ENCODE measurements at regions not wholly inside any gene's neighbourhood (a gene's known extent, or its start where the extent isn't known, plus 50 kb on each side); places are given as distances from the start of the nearest gene placed in this dataset.

DNA sequence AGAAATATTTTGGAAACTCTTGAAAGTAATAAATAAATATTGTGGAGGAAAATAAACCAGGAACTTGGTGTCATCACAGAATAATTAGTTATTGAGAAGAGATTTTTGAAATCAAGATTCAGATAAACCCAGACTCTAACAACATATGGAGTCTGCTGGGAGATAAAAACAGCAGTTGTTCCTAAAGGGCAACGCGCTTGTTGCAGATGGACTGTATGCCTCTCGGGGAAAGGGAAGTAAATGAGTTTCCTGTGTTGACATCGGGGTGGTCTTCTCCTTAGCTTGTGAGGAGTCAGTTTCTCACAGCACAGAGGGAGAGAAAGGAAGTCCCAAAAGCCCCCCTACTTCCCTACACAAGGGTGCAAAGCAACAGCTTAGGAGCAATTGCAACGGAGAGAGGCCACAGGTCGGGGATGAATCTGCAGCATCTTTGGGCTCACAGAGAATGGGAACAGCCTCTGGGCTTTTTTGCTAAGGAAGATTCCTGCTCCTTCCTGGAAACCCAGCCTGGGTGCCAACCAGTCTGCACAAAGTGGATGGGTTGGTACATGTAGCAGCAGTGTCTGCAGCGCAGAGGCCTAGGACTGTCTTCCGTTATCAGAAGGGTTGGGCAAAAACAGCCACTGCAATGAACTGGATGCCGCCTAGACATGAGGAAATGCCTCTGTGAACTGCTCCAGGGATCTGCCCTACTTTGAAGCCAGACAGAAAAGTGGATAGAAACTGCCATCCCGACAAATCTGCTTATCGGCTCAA lies 603.0 kb upstream of the NRSN1 start:
- Mint-ChIP-seq H3K4me1 (ENCODE audit: low read depth) (no peaks in the 10 kb centered on the region), H3K27me3 (no peaks in the 10 kb centered on the region), H3K36me3 (ENCODE audit: insufficient read depth) (no peaks in the 10 kb centered on the region), H3K4me3 (ENCODE audit: low read depth) (no peak overlapping the region), H3K27ac (no peak overlapping the region), H3K9me3 (ENCODE audit: low read depth) (no peaks in the 10 kb centered on the region)
- no peak for DNase-seq (ENCODE audit: low spot score, unreplicated experiment)
- TF ChIP-seq, protein P1, sequence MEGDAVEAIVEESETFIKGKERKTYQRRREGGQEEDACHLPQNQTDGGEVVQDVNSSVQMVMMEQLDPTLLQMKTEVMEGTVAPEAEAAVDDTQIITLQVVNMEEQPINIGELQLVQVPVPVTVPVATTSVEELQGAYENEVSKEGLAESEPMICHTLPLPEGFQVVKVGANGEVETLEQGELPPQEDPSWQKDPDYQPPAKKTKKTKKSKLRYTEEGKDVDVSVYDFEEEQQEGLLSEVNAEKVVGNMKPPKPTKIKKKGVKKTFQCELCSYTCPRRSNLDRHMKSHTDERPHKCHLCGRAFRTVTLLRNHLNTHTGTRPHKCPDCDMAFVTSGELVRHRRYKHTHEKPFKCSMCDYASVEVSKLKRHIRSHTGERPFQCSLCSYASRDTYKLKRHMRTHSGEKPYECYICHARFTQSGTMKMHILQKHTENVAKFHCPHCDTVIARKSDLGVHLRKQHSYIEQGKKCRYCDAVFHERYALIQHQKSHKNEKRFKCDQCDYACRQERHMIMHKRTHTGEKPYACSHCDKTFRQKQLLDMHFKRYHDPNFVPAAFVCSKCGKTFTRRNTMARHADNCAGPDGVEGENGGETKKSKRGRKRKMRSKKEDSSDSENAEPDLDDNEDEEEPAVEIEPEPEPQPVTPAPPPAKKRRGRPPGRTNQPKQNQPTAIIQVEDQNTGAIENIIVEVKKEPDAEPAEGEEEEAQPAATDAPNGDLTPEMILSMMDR (IDR thresholded peaks at IDR 0.05; ENCODE audit: unreplicated experiment), result no peak

DNA sequence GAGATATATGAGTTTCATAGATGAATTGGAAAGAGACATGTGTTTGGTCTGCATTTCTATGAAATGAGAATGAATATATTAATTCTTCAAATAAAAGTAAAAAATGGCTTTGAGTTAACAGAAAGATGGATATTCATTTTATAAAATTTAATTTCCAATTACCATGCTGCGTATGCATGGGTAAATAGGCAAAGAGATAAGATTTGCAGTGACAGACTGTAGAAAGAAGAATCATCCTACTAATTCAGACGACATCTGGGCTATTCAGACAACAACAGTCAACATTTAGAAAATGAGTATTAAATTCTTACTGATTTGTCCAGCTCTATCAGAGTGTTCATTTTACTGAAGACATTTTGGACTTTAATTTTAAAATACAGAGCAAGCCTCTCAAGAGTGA lies 602.2 kb upstream of the NRSN1 start:
- no peak overlapping the region for H3K27ac Mint-ChIP-seq
- no peaks in the 10 kb centered on the region for H3K9me3 Mint-ChIP-seq (ENCODE audit: low read depth)
- no peak for DNase-seq (ENCODE audit: low spot score, unreplicated experiment)
- TF ChIP-seq, protein P1 (IDR thresholded peaks at IDR 0.05; ENCODE audit: unreplicated experiment), result no peak
- H3K36me3 Mint-ChIP-seq (ENCODE audit: insufficient read depth), result no peaks in the 10 kb centered on the region
- no peaks in the 10 kb centered on the region for H3K27me3 Mint-ChIP-seq
- H3K4me1 Mint-ChIP-seq (ENCODE audit: low read depth), result no peaks in the 10 kb centered on the region
- no peak overlapping the region for H3K4me3 Mint-ChIP-seq (ENCODE audit: low read depth)

DNA sequence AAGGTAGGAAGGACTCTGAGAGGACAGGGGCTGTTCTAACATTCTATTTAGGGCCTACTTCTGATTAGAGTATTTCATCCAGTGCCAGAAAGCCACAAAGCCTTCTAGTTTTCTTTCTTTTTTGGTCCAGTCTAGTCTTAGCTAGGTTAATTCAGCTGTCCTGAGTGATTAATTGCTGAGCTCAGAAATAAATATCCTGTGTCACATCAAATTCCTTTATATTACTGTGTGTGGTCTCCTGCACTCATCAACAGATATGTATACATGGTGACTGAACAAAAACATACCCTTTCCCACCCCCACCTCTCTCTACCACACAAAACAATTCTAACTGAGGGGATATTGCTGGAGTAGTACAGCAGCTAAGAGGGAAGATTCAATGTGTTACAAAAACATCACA lies 601.5 kb upstream of the NRSN1 start:
- DNase-seq (ENCODE audit: low spot score, unreplicated experiment), result no peak
- Mint-ChIP-seq H3K9me3 (ENCODE audit: low read depth) (no peaks in the 10 kb centered on the region), H3K36me3 (ENCODE audit: insufficient read depth) (no peaks in the 10 kb centered on the region), H3K27me3 (no peaks in the 10 kb centered on the region), H3K27ac (no peak overlapping the region), H3K4me3 (ENCODE audit: low read depth) (no peak overlapping the region), H3K4me1 (ENCODE audit: low read depth) (no peaks in the 10 kb centered on the region)
- TF ChIP-seq, protein P1 (IDR thresholded peaks at IDR 0.05; ENCODE audit: unreplicated experiment), result no peak

DNA sequence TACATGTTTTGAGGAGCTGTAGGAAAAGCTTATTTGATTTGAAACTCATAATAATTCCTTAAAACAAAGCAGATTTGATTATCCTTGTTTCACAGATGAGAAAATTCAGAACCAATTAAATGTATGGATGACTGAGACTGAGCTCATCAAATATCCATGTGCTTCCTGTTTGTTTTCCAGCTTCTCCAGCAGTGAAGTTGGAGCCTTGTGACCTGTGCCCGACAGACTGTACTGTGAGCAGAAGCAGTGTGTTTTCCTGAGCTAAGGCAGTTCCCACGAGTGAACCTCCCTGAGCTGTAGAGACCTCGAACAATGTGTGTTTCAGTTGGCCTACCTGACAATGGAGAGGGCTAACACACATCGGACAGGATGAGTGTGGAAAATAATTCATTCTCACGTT lies 599.5 kb upstream of the NRSN1 start:
- no peak for DNase-seq (ENCODE audit: low spot score, unreplicated experiment)
- no peak overlapping the region for H3K27ac Mint-ChIP-seq
- no peak overlapping the region for H3K4me3 Mint-ChIP-seq (ENCODE audit: low read depth)
- H3K36me3 Mint-ChIP-seq (ENCODE audit: insufficient read depth), result no peaks in the 10 kb centered on the region
- no peaks in the 10 kb centered on the region for H3K27me3 Mint-ChIP-seq
- no peaks in the 10 kb centered on the region for H3K4me1 Mint-ChIP-seq (ENCODE audit: low read depth)
- no peaks in the 10 kb centered on the region for H3K9me3 Mint-ChIP-seq (ENCODE audit: low read depth)
- TF ChIP-seq, protein P1 (IDR thresholded peaks at IDR 0.05; ENCODE audit: unreplicated experiment), result no peak

DNA sequence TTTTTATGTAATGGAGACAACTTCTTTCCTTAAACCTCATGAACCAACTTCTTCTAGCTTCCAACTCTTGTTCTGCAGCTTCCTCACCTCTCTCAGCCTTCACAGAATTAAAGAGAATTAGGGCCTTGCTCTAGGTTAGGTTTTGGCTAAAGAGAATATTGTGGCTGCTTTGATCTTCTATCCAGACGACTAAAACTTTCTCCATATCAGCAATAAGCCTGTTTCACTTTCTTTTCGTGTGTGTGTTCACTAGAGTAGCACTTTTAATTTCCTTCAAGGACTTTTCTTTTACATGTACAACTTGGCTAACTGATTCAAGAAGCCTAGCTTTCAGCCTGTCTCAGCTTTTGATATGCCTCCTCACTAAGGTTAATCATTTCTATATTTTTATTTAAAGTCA lies 596.1 kb upstream of the NRSN1 start:
- no peaks in the 10 kb centered on the region for H3K4me1 Mint-ChIP-seq (ENCODE audit: low read depth)
- TF ChIP-seq, protein P1 (IDR thresholded peaks at IDR 0.05; ENCODE audit: unreplicated experiment), result no peak
- no peak for DNase-seq (ENCODE audit: low spot score, unreplicated experiment)
- H3K27ac Mint-ChIP-seq, result no peak overlapping the region
- H3K27me3 Mint-ChIP-seq, result no peaks in the 10 kb centered on the region
- H3K36me3 Mint-ChIP-seq (ENCODE audit: insufficient read depth), result no peaks in the 10 kb centered on the region
- no peaks in the 10 kb centered on the region for H3K9me3 Mint-ChIP-seq (ENCODE audit: low read depth)
- no peak overlapping the region for H3K4me3 Mint-ChIP-seq (ENCODE audit: low read depth)

All from progenitor cell of endocrine pancreas (in vitro differentiated cells).